HG02623 (cell line): ENCODE measurements at regions not wholly inside any gene's neighbourhood (a gene's known extent, or its start where the extent isn't known, plus 50 kb on each side); places are given as distances from the start of the nearest gene placed in this dataset.
"Not testable (repeated sequence)": the region's sequence is repeated elsewhere in the genome, so short reads cannot be mapped to it uniquely, and the experiment has no call there.

Experiments
- ATAC-seq: cut with Tn5 transposase; IDR thresholded peaks from one replicate; pipeline ENCODE4 v1.9.1; 2021; ENCODE audit warnings: moderate library complexity; ENCODE audit not compliant: unreplicated experiment

DNA sequence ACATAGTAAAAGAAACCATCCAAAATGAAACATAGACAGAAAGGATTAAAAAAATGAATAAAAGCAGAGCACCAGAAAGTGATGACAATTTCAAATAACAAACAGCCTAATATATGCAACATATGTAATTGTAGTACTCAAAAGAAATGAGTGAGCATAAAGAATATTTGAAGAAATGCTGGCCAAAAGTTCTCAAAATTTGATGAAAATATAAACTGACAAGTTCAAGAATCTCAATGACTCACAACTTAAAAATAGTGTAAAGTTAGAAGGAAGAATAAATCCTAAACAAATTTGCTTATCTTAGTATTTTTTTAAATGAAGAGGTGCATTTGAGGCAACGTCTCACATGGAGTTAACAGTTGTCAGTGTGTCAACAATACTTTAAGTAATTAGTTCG lies 498.9 kb downstream of the SLC6A15 start:
- ATAC-seq, result no peak

GRCh38 chr12:84412226-84412625 lies 500.4 kb downstream of the SLC6A15 start:
- no peak for ATAC-seq

DNA sequence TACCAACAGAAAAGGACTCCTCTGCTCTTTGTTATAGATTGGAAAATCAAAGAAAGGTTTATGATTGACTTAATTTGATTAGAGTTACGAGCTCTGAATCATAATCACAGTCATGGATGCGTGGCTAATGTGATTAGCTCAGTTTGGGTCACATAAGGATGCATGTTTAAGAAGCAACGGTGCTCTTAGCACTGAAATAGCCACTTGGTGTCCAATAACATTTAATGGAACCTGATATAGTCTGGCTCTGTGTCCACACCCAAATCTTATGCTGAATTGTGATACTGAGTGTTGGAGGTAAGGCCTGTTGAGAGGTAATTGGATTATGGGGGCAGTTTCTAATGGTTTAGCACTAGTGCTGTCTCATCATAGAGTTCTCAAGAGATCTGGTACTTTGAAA lies 501.6 kb downstream of the SLC6A15 start:
- ATAC-seq, result no peak

- no peak for ATAC-seq
Observed at GRCh38 chr12:84408936-84409335, 503.7 kb downstream of the SLC6A15 start.

GRCh38 chr12:84406720-84407119 lies 505.9 kb downstream of the SLC6A15 start:
- not testable (repeated sequence) for ATAC-seq

- ATAC-seq, result no peak
Observed at GRCh38 chr12:84397846-84398245, 514.8 kb downstream of the SLC6A15 start.

DNA sequence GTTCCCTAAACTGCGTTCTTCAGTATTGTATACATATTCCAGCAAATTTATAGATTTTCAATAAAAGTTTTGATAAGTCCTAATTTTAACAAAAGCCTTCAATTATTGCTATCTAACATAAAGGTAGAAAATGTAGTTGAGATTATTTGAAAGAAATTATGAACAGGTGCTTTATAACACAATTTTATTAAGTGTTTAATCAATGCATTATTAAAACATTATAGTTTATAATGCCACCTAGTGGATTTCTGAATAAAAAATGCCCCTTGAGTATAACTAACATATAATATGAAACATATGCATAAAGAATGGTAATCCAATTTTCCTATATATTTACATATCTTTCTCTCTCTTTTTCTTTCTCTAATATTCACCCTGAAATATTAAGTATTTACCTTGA lies 515.3 kb downstream of the SLC6A15 start:
- ATAC-seq, result no peak

GRCh38 chr12:84391176-84391575 lies 521.4 kb downstream of the SLC6A15 start:
- ATAC-seq, result not testable (repeated sequence)

- no peak for ATAC-seq
Observed at GRCh38 chr12:84384384-84384783, 528.2 kb downstream of the SLC6A15 start.

DNA sequence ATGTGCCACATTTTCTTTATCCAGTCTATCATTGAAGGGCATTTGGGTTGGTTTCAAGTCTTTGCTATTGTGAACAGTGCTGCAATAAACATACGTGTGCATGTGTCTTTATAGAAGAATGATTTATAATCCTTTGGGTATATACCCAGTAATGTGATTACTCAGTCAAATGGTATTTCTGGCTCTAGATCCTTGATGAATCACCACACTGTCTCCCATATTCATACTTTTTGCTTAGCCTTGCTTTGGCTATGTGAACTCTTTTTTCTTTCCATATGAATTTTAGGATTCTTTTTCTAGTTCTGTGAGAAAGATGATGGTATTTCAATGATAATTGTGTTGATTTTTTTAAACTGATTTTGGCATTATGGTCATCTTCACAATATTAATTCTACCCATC lies 530.1 kb downstream of the SLC6A15 start:
- ATAC-seq, result not testable (repeated sequence)

- no peak for ATAC-seq
Observed at GRCh38 chr12:84376320-84376719, 536.3 kb downstream of the SLC6A15 start.

- no peak for ATAC-seq
Observed at GRCh38 chr12:84375449-84376170, 537.0 kb downstream of the SLC6A15 start.

GRCh38 chr12:84362552-84362897 lies 550.1 kb downstream of the SLC6A15 start:
- no peak for ATAC-seq

DNA sequence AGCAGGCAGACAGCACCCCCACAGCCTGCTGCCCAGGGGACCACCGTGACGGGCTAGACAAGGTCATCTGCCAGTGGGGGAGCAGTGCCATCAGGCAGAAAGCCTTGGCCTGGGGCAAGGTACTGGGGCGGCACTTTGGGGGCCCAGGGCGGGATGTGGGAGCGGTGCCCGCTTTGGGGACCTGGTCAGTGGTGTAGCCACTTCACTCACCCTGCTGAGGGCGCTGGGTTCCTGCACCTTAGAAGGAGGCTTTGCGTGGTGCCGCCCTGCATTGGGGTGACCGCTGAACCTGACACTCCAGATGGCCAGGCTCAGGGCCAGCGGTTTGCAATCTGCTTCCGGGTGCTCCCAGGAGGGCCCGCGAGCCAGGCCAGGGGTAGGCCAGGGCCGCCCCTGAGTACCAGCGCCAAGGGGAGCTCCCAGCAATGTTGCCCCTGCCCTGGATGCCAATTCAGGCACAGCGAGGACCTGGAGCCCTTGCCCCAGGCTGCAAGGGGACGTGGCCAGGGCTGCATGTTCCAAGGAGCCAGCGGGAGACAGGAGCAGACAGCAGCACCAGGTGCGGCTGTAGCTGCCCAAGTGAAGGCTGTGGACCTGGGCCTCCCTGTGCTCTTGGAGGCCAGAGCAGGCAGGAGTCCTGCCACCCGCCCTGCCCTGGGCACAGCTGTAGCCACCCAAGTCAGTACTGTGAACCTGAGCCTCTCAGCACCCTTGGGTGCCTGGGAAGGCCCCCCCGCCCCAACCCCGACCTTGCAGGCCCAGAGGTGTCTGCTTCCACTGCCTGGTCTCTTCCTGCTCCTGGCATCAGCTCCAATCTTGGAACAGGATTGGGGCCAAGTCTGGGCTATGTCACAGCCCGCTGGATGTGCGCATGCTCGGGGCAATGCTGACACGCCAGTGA lies 550.7 kb downstream of the SLC6A15 start:
- ATAC-seq, result no peak

DNA sequence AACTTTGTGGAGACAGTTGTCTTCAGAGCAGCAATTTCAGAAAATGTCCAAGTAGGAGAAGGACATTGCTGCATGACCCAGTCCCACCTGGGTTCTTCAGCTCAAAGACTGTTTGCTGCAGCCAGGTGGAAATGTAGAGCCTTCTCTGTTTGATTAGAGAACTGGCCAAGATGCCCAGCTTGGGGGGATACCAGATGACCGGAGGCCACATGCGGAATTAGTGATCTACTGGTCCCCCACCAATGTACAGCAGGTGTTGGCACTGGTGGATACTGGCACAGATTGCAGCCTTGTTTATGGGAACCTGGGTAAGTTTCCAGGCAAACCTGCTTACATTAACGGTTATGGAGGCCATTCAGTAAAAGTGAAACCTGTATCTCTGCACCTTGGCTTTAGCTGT lies 555.3 kb downstream of the SLC6A15 start:
- ATAC-seq, result no peak

DNA sequence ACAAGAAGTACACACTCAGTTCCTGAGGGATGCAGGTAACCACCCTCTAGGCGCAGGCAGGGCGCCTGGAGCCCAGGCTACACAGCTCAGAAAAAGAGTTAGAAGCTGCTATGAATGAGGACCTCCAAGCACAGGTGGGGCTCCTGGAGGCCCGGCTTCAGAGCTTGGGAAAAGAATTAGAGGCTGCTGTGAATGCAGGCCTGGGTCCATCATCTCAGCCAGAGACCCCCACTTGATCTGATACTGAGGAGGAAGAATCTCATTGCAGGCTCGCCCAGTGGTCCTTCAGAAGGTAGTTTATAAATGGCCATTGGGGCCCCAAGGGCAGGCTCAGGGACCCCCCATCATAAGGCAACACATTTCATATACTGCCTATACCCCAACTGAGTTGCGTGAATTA lies 556.4 kb downstream of the SLC6A15 start:
- ATAC-seq, result no peak

GRCh38 chr12:84355561-84355960 lies 557.0 kb downstream of the SLC6A15 start:
- no peak for ATAC-seq

- no peak for ATAC-seq
Observed at GRCh38 chr12:84348582-84348981, 564.0 kb downstream of the SLC6A15 start.

DNA sequence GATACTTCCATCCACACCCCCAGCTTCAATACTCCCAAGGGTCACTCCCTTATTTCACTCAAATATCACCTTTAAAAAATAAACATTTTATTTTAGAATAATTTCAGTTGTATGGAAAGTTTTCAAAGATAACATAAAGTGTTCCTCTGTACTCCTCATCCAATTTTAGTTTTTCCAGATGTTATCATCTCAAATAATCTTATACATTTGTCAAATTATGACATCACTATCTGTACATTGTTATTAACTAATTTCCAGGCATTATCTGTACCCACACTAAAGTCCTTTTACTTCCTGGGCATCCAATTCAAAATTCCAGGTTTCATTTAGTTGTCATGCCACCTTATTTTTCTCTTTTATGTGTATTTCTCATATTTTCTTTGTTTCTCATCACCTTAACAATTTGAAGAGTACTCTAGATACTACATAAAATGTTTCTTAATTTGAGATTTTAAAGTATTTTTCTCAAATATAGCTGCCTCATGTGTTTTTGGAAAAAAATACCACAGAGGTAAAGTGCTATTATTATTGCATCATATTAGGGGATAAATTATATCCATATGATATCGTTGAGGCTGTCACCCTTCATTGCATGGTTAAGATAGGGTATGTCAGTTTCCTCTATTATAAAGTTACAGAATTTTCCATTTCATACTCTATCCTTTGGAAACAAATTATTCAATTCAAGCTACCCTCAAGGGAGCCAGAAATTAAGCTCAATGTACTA lies 571.0 kb downstream of the SLC6A15 start:
- no peak for ATAC-seq

DNA sequence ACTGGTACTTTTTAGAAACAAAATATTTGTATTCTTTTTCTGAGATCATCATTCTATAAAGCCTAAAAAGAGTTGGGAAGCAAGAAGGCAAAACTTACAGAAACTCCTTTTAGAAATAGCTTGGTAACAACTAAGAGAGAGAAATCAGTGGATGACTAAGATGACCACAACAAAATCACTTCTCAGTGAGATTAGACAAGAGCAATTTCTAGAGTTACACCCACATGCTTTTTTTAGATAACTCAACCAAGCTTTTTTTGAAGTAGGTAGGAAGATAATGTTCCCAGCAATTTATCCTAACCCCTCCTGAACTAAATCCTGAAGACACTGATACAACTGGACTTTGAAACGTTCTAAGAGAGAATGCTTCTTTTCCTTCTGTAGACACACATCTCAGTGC lies 576.4 kb downstream of the SLC6A15 start:
- no peak for ATAC-seq

GRCh38 chr12:84329938-84330337 lies 582.7 kb downstream of the SLC6A15 start:
- no peak for ATAC-seq

DNA sequence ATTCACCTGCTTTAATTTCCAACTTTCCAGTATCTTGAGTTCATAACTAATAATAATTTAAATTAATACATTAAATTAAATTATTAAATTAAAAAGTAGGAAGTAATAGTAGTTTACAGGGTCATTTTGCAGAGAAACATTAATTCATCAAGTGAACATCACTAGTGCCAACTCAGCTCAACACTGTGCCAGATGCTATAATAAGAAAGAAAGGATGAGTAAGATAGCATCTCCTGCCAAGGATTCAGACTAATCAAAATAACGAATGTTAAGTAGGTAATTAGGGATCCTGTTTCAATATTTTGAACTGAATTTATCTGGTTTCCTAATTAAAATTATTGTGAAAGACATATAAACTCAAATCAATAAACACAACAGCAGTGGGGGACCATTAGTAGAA lies 596.7 kb downstream of the SLC6A15 start:
- ATAC-seq, result no peak
